Fibroblast of mammary gland (primary cell): ENCODE measurements at regions not wholly inside any gene's neighbourhood (a gene's known extent, or its start where the extent isn't known, plus 50 kb on each side); places are given as distances from the start of the nearest gene placed in this dataset.

Experiments
- DNase-seq: peaks from one replicate; pipeline ENCODE4 v3.0.0-alpha.2; 2010; ENCODE audit warnings: low read depth
- H3K4me3 ChIP-seq: 2 replicates; pipeline ENCODE4 v1.5.1; 2011; ENCODE audit warnings: low read depth, mild to moderate bottlenecking, low read length, moderate library complexity; ENCODE audit not compliant: control insufficient read depth
- CTCF ChIP-seq: conservative IDR thresholded peaks from 2 replicates; pipeline ENCODE4 v1.5.1; 2011; ENCODE audit warnings: low read depth, low read length, inconsistent platforms; ENCODE audit not compliant: control insufficient read depth, insufficient read depth

GRCh38 chr21:35373998-35374397 lies 324.9 kb upstream of the RUNX1 start:
- no peak for TF ChIP-seq CTCF
- no peak overlapping the region for H3K4me3 ChIP-seq
- DNase-seq = no peak

GRCh38 chr21:35372201-35372600 lies 323.1 kb upstream of the RUNX1 start:
- TF ChIP-seq CTCF = no peak
- no peak for DNase-seq
- H3K4me3 ChIP-seq = no peak overlapping the region

GRCh38 chr21:35370671-35371070 lies 321.6 kb upstream of the RUNX1 start:
- DNase-seq = no peak
- H3K4me3 ChIP-seq = no peak overlapping the region
- no peak for TF ChIP-seq CTCF

- no peak overlapping the region for H3K4me3 ChIP-seq
- no peak for TF ChIP-seq CTCF
Measured at GRCh38 chr21:35370071-35370470, 321.0 kb upstream of the RUNX1 start.

GRCh38 chr21:35368326-35368725 lies 319.2 kb upstream of the RUNX1 start:
- H3K4me3 ChIP-seq = no peak overlapping the region
- no peak for DNase-seq
- TF ChIP-seq CTCF = no peak

More at GRCh38 chr21:35370071-35370470, 321.0 kb upstream of the RUNX1 start:
- no peak for DNase-seq

GRCh38 chr21:35367553-35367952 lies 318.5 kb upstream of the RUNX1 start:
- H3K4me3 ChIP-seq = no peak overlapping the region
- TF ChIP-seq CTCF = no peak
- no peak for DNase-seq
